ENCODE measurements at regions not wholly inside any gene's neighbourhood (a gene's known extent, or its start where the extent isn't known, plus 50 kb on each side); places are given as distances from the start of the nearest gene placed in this dataset.

- TF ChIP-seq EZH2 (IDR thresholded peaks at IDR 0.05; ENCODE audit: borderline replicate concordance, low read length) (no peak), CTCF (IDR thresholded peaks at IDR 0.05; ENCODE audit: low read length) (no peak)
Observed at GRCh38 chr5:58185801-58186200, 274.1 kb downstream of the PLK2 start.
